ENCODE measurements at regions not wholly inside any gene's neighbourhood (a gene's known extent, or its start where the extent isn't known, plus 50 kb on each side); places are given as distances from the start of the nearest gene placed in this dataset.
"Not testable (repeated sequence)": the region's sequence is repeated elsewhere in the genome, so short reads cannot be mapped to it uniquely, and the experiment has no call there.

- no peak overlapping the region for H3K4me3 ChIP-seq (ENCODE audit: low read depth, low read length)
- no peak for DNase-seq (ENCODE audit: low read depth)
- no peak for TF ChIP-seq CTCF (IDR thresholded peaks at IDR 0.05; ENCODE audit: insufficient read depth, low read depth, low read length)
Observed at GRCh38 chr5:40346901-40347300, 332.8 kb upstream of the PTGER4 start.

GRCh38 chr5:40338434-40338833 is 341.3 kb upstream of the PTGER4 start:
- DNase-seq (ENCODE audit: low read depth); H3K4me3 ChIP-seq (ENCODE audit: low read depth, low read length): not testable (repeated sequence)

- no peak for TF ChIP-seq CTCF (IDR thresholded peaks at IDR 0.05; ENCODE audit: insufficient read depth, low read depth, low read length)
- H3K4me3 ChIP-seq (ENCODE audit: low read depth, low read length), result no peak overlapping the region
- DNase-seq (ENCODE audit: low read depth), result no peak
Observed at GRCh38 chr5:40334242-40334635, 345.5 kb upstream of the PTGER4 start.

GRCh38 chr5:40333459-40334241 is 346.1 kb upstream of the PTGER4 start:
- peak; percentile 22 for DNase-seq (ENCODE audit: low read depth)
- H3K4me3 ChIP-seq (ENCODE audit: low read depth, low read length), result no peak overlapping the region
- TF ChIP-seq CTCF (IDR thresholded peaks at IDR 0.05; ENCODE audit: insufficient read depth, low read depth, low read length), result no peak

GRCh38 chr5:40332970-40333369 is 346.7 kb upstream of the PTGER4 start:
- no peak for TF ChIP-seq CTCF (IDR thresholded peaks at IDR 0.05; ENCODE audit: insufficient read depth, low read depth, low read length)
- H3K4me3 ChIP-seq (ENCODE audit: low read depth, low read length), result no peak overlapping the region
- DNase-seq (ENCODE audit: low read depth), result no peak

- TF ChIP-seq CTCF (IDR thresholded peaks at IDR 0.05; ENCODE audit: insufficient read depth, low read depth, low read length), result no peak
- no peak for DNase-seq (ENCODE audit: low read depth)
- no peak overlapping the region for H3K4me3 ChIP-seq (ENCODE audit: low read depth, low read length)
Observed at GRCh38 chr5:40331616-40332015, 348.1 kb upstream of the PTGER4 start.

GRCh38 chr5:40321514-40321913 is 358.2 kb upstream of the PTGER4 start:
- TF ChIP-seq CTCF (IDR thresholded peaks at IDR 0.05; ENCODE audit: insufficient read depth, low read depth, low read length), result no peak
- no peak overlapping the region for H3K4me3 ChIP-seq (ENCODE audit: low read depth, low read length)
- DNase-seq (ENCODE audit: low read depth), result no peak
